HG02610 (cell line): ENCODE measurements at regions not wholly inside any gene's neighbourhood (a gene's known extent, or its start where the extent isn't known, plus 50 kb on each side); places are given as distances from the start of the nearest gene placed in this dataset.

Experiments used
- ATAC-seq: cut with Tn5 transposase; IDR thresholded peaks from one replicate; pipeline ENCODE4 v1.9.1; 2021; ENCODE audit warnings: mild to moderate bottlenecking, moderate library complexity; ENCODE audit not compliant: unreplicated experiment

GRCh38 chr3:21801631-21802030, 50.6 kb upstream of the ZNF385D start:
- ATAC-seq, result no peak

- ATAC-seq, result no peak
These were observed 52.6 kb upstream of the ZNF385D start for GRCh38 chr3:21803604-21804003.

GRCh38 chr3:21804330-21804729, 53.3 kb upstream of the ZNF385D start:
- no peak for ATAC-seq

- no peak for ATAC-seq
These were observed 55.7 kb upstream of the ZNF385D start for GRCh38 chr3:21806733-21807132.

GRCh38 chr3:21825684-21826083, 74.7 kb upstream of the ZNF385D start:
- ATAC-seq, result no peak

- no peak for ATAC-seq
These were observed 75.4 kb upstream of the ZNF385D start for GRCh38 chr3:21826416-21826815.

- no peak for ATAC-seq
These were observed 79.5 kb upstream of the ZNF385D start for GRCh38 chr3:21830541-21830940.

GRCh38 chr3:21835264-21835663, 84.3 kb upstream of the ZNF385D start:
- ATAC-seq, result no peak

- no peak for ATAC-seq
These were observed 85.2 kb upstream of the ZNF385D start for GRCh38 chr3:21836227-21836626.

- ATAC-seq, result no peak
These were observed 88.2 kb upstream of the ZNF385D start for GRCh38 chr3:21839176-21839575.

- no peak for ATAC-seq
These were observed 88.6 kb upstream of the ZNF385D start for GRCh38 chr3:21839592-21839991.

GRCh38 chr3:21847005-21847404, 96.0 kb upstream of the ZNF385D start:
- ATAC-seq, result no peak

GRCh38 chr3:21859124-21860081, 108.4 kb upstream of the ZNF385D start:
- ATAC-seq, result no peak

- ATAC-seq, result no peak
These were observed 109.1 kb upstream of the ZNF385D start for GRCh38 chr3:21860082-21860475.

- ATAC-seq, result no peak
These were observed 109.6 kb upstream of the ZNF385D start for GRCh38 chr3:21860657-21861056.

- ATAC-seq, result no peak
These were observed 125.8 kb upstream of the ZNF385D start for GRCh38 chr3:21876782-21877181.

- no peak for ATAC-seq
These were observed 126.3 kb upstream of the ZNF385D start for GRCh38 chr3:21877214-21877754.

- ATAC-seq, result no peak
These were observed 128.3 kb upstream of the ZNF385D start for GRCh38 chr3:21879184-21879886.

- ATAC-seq, result no peak
These were observed 137.6 kb upstream of the ZNF385D start for GRCh38 chr3:21888656-21889055.

- ATAC-seq, result no peak
These were observed 138.2 kb upstream of the ZNF385D start for GRCh38 chr3:21889166-21889565.

- no peak for ATAC-seq
These were observed 141.1 kb upstream of the ZNF385D start for GRCh38 chr3:21892104-21892503.

- no peak for ATAC-seq
These were observed 142.2 kb upstream of the ZNF385D start for GRCh38 chr3:21893242-21893641.
